Endothelial cell of umbilical vein (primary cell): ENCODE measurements at regions not wholly inside any gene's neighbourhood (a gene's known extent, or its start where the extent isn't known, plus 50 kb on each side); places are given as distances from the start of the nearest gene placed in this dataset.

Experiments used
- BruUV-seq: library from RNA; stranded (reverse); fragments of 400-500 nt; replicated peaks from 2 replicates; lab custom pipeline; 2021; lab: Mats Ljungman, UMichigan
- CTCF ChIA-PET: fragments of 300-600, 350-600 bp; sonication (Branson Sonifier 250); formaldehyde crosslinking; loops from one replicate; lab custom pipeline; 2021; ENCODE audit warnings: antibody characterized with exemption, inconsistent platforms; lab: Charles Lee
- POLR2A ChIA-PET: fragments of 300-600, 350-600 bp; sonication (Branson Sonifier 250); formaldehyde crosslinking; loops from one replicate; lab custom pipeline; 2021; ENCODE audit warnings: antibody characterized with exemption, inconsistent platforms; lab: Charles Lee
- DNase-seq: peaks from one replicate; pipeline ENCODE4 v3.0.0-alpha.2; 2011; ENCODE audit warnings: low read depth, low spot score
- FAIRE-seq: peaks from 2 replicates; lab custom pipeline; 2011; peaks lifted over from hg19 to GRCh38; lab: Jason Lieb, UNC
- H2AFZ ChIP-seq: 2 replicates; pipeline ENCODE4 v1.6.0; 2012; ENCODE audit warnings: low read depth, low read length, control low read depth, inconsistent platforms
- H3K27ac ChIP-seq: 2 replicates; pipeline ENCODE4 v1.5.1; 2011; ENCODE audit warnings: low read depth, mild to moderate bottlenecking, control low read depth, low read length, moderate library complexity; ENCODE audit not compliant: insufficient read depth
- H3K27me3 ChIP-seq, 2 experiments: 2 replicates each; pipeline versions ENCODE4 v1.6.0 to v1.6.1; 2011; ENCODE audit warnings: low read length in 2 of 2, mixed read lengths in 1 of 2; ENCODE audit not compliant: control insufficient read depth in 2 of 2, insufficient read depth in 2 of 2
- H3K36me3 ChIP-seq, 2 experiments: 2 replicates in 1 of 2; 3 replicates in 1 of 2; pipeline ENCODE4 v1.5.1; 2011; ENCODE audit warnings: low read length in 2 of 2, mild to moderate bottlenecking in 1 of 2, moderate library complexity in 1 of 2; ENCODE audit not compliant: control insufficient read depth in 2 of 2, insufficient read depth in 2 of 2; ENCODE audit errors: extremely low read depth in 1 of 2
- H3K4me1 ChIP-seq: 3 replicates; pipeline ENCODE4 v1.5.1; 2011; ENCODE audit warnings: mild to moderate bottlenecking, low read length; ENCODE audit not compliant: control insufficient read depth, insufficient read depth; ENCODE audit errors: extremely low read depth
- H3K4me2 ChIP-seq: 2 replicates; pipeline ENCODE4 v1.6.1; 2011; ENCODE audit warnings: low read length, control low read depth, mixed read lengths; ENCODE audit not compliant: insufficient read depth
- H3K4me3 ChIP-seq, 3 experiments: fragments of 200-600 bp in 1 of 3; sonication (generic), shearing (Covaris generic) in 1 of 3; replicated peaks in 1 of 3; 2 replicates each; pipeline ENCODE4 v1.5.1; 2011 to 2016; ENCODE audit warnings: control low read depth in 3 of 3, low read length in 3 of 3, mild to moderate bottlenecking in 2 of 3, inconsistent platforms in 1 of 3, low read depth in 1 of 3, moderate library complexity in 1 of 3; ENCODE audit not compliant: insufficient read depth in 1 of 3
- H3K79me2 ChIP-seq: 2 replicates; pipeline ENCODE4 v1.6.0; 2012; ENCODE audit warnings: low read length, inconsistent platforms; ENCODE audit not compliant: control insufficient read depth, insufficient read depth
- H3K9ac ChIP-seq: replicated peaks from 2 replicates; pipeline ENCODE3; 2011; ENCODE audit warnings: low read length, control low read depth; ENCODE audit not compliant: insufficient read depth; ENCODE audit errors: extremely low read depth
- H3K9me1 ChIP-seq: replicated peaks from 3 replicates; pipeline ENCODE4 v1.6.0; 2011; ENCODE audit warnings: mild to moderate bottlenecking, low read length; ENCODE audit not compliant: control insufficient read depth, insufficient read depth; ENCODE audit errors: extremely low read depth
- H3K9me3 ChIP-seq: replicated peaks from 2 replicates; pipeline ENCODE4 v1.5.1; 2012; ENCODE audit warnings: low read length, inconsistent platforms; ENCODE audit not compliant: control insufficient read depth, insufficient read depth
- H4K20me1 ChIP-seq: replicated peaks from 2 replicates; pipeline ENCODE3; 2011; ENCODE audit warnings: mild to moderate bottlenecking, low read length; ENCODE audit not compliant: control insufficient read depth, insufficient read depth; ENCODE audit errors: extremely low read depth
- EZH2 ChIP-seq: IDR thresholded peaks from 2 replicates; pipeline ENCODE4 v1.6.1; 2012; ENCODE audit warnings: borderline replicate concordance, low read depth, mild to moderate bottlenecking, moderate library complexity, low read length, inconsistent platforms; ENCODE audit not compliant: severe bottlenecking
- FOS ChIP-seq: IDR thresholded peaks from 2 replicates; pipeline ENCODE4 v1.6.1; 2011; ENCODE audit warnings: mild to moderate bottlenecking, low read length, moderate library complexity, borderline replicate concordance; ENCODE audit not compliant: insufficient read depth
- GATA2 ChIP-seq: IDR thresholded peaks from 2 replicates; pipeline ENCODE4 v1.7.0; 2011; ENCODE audit warnings: low read depth, mild to moderate bottlenecking, moderate library complexity, mixed read lengths, low read length; ENCODE audit not compliant: insufficient read length, insufficient read depth
- JUN ChIP-seq: IDR thresholded peaks from 2 replicates; pipeline ENCODE4 v1.6.1; 2011; ENCODE audit warnings: borderline replicate concordance, low read depth; ENCODE audit not compliant: insufficient read length, insufficient read depth
- MYC ChIP-seq: IDR thresholded peaks from one replicate; pipeline ENCODE4 v1.6.1; 2011; ENCODE audit warnings: mild to moderate bottlenecking, low read depth, low read length
- POLR2A ChIP-seq: IDR thresholded peaks from 2 replicates; pipeline ENCODE4 v1.6.1; 2012; ENCODE audit warnings: low read depth, mild to moderate bottlenecking, control low read depth, low read length
- POLR2AphosphoS5 ChIP-seq: IDR thresholded peaks from 2 replicates; pipeline ENCODE4 v1.6.1; 2012; ENCODE audit warnings: low read depth, mild to moderate bottlenecking, control low read depth, low read length, moderate library complexity; ENCODE audit not compliant: insufficient read depth
- dilution Hi-C: fragments of 300-500 bp; cut with MboI; formaldehyde crosslinking; loops from one replicate; pipeline ENCODE4 v1.15.0; 2019; ENCODE audit warnings: low sequenced_read_pairs; ENCODE audit not compliant: extremely low pct_ligation_motif_present
- intact Hi-C: fragments of 100-400 bp; cut with micrococcal nuclease; formaldehyde crosslinking; loops from one replicate; pipeline ENCODE4 v1.10.0; 2022
- TF ChIP-seq, protein P1 (sequence below): IDR thresholded peaks from 2 replicates; pipeline ENCODE4 v1.6.1; 2011; ENCODE audit not compliant: insufficient read depth, insufficient read length
- TF ChIP-seq, protein P2 (sequence below), 2 donors: IDR thresholded peaks; 1 replicate in 1 of 2; 2 replicates in 1 of 2; pipeline ENCODE4 v1.5.1; 2011; ENCODE audit warnings: low read length in 2 of 2, mild to moderate bottlenecking in 2 of 2, moderate library complexity in 2 of 2, control low read depth in 1 of 2, inconsistent platforms in 1 of 2, low read depth in 1 of 2; ENCODE audit not compliant: insufficient read depth in 1 of 2; ENCODE audit errors: extremely low read depth in 1 of 2

DNA sequence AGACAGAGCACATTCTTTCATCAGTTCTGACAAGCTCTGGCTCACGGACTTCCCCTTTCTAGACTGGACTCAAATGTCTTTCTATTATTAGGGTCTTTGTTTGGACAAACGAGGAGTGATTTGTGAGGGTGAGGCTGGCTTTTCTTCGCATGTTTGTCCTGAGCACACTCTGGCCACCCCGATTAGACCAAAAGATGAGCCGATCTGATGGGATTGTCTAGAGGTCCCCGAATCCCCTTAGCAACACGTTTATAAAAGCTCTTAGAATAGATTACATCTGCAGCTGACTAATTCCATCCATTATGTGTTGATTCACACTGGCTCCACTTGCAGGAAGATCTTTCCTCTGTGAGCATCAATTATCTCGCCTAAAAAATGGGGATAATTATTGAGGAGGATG lies 675.4 kb upstream of the AUTS2 start:
- Histone ChIP-seq H2AFZ (no peak overlapping the region), H3K4me2 (no peak overlapping the region), H3K79me2 (no peaks in the 10 kb centered on the region), H4K20me1 (no peaks in the 10 kb centered on the region), H3K9me1 (no peaks in the 10 kb centered on the region), H3K27me3 (no peaks in the 10 kb centered on the region), H3K4me3 (no peak overlapping the region), H3K9ac (no peak overlapping the region), H3K4me1 (no peaks in the 10 kb centered on the region), H3K9me3 (peaks cover 5% of the 10 kb centered on the region), H3K36me3 (no peaks in the 10 kb centered on the region), H3K27ac (no peak overlapping the region)
- dilution Hi-C loops = no loop called here
- intact Hi-C loops = no loop called here
- ChIA-PET POLR2A (no interaction called here), CTCF (no interaction called here)
- TF ChIP-seq FOS (no peak), MYC (no peak), JUN (no peak), POLR2A (no peak), POLR2AphosphoS5 (no peak)
- TF ChIP-seq, protein P1, sequence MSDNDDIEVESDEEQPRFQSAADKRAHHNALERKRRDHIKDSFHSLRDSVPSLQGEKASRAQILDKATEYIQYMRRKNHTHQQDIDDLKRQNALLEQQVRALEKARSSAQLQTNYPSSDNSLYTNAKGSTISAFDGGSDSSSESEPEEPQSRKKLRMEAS = no peak
- FAIRE-seq (no peak), DNase-seq (no peak)
- no TSS peak for BruUV-seq

DNA sequence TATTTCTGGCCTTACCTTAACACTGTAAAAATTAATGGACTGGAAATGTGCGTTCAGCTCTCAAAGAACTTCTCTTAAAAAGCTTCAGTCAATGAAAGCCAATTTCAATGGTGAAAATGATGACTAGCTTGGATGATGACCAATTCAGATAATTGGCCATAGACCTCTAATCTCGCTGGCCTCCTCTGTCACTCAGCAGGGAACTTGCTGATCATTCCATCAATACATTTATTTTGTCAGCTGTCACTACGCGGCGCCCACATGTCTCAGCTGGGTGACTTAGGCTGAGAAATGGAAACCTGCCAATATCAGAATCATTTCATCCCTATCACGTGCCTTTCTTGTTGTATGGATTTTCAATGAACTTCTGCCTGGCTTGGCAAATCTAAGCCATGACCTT lies 673.0 kb upstream of the AUTS2 start:
- dilution Hi-C loops = no loop called here
- no peak overlapping the region for H3K9ac ChIP-seq
- BruUV-seq = no TSS peak
- H3K27me3 ChIP-seq = no peaks in the 10 kb centered on the region
- peaks cover 4% of the 10 kb centered on the region for H3K9me3 ChIP-seq
- no peaks in the 10 kb centered on the region for H3K4me1 ChIP-seq
- H3K27ac ChIP-seq = no peak overlapping the region
- intact Hi-C loops = no loop called here
- H2AFZ ChIP-seq = no peak overlapping the region
- no peaks in the 10 kb centered on the region for H3K79me2 ChIP-seq
- no peaks in the 10 kb centered on the region for H3K9me1 ChIP-seq
- FAIRE-seq = no peak
- no peak for DNase-seq
- H4K20me1 ChIP-seq = no peaks in the 10 kb centered on the region
- H3K4me3 ChIP-seq = no peak overlapping the region
- no peak for TF ChIP-seq EZH2
- no peak for TF ChIP-seq JUN
- TF ChIP-seq POLR2A = no peak
- TF ChIP-seq, protein P1 = no peak
- TF ChIP-seq, protein P2, sequence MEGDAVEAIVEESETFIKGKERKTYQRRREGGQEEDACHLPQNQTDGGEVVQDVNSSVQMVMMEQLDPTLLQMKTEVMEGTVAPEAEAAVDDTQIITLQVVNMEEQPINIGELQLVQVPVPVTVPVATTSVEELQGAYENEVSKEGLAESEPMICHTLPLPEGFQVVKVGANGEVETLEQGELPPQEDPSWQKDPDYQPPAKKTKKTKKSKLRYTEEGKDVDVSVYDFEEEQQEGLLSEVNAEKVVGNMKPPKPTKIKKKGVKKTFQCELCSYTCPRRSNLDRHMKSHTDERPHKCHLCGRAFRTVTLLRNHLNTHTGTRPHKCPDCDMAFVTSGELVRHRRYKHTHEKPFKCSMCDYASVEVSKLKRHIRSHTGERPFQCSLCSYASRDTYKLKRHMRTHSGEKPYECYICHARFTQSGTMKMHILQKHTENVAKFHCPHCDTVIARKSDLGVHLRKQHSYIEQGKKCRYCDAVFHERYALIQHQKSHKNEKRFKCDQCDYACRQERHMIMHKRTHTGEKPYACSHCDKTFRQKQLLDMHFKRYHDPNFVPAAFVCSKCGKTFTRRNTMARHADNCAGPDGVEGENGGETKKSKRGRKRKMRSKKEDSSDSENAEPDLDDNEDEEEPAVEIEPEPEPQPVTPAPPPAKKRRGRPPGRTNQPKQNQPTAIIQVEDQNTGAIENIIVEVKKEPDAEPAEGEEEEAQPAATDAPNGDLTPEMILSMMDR (IDR thresholded peaks at IDR 0.05; ENCODE audit: extremely low read depth in 1 of 2, insufficient read depth in 1 of 2, low read depth in 1 of 2, low read length in 2 of 2) = no peak
- TF ChIP-seq FOS = no peak
- no peak for TF ChIP-seq GATA2
- no peak for TF ChIP-seq POLR2AphosphoS5
- TF ChIP-seq MYC = no peak
- no peak overlapping the region for H3K4me2 ChIP-seq
- CTCF ChIA-PET = no interaction called here
- POLR2A ChIA-PET = no interaction called here
- no peaks in the 10 kb centered on the region for H3K36me3 ChIP-seq
